ENCODE measurements at regions not wholly inside any gene's neighbourhood (a gene's known extent, or its start where the extent isn't known, plus 50 kb on each side); places are given as distances from the start of the nearest gene placed in this dataset.

GRCh38 chr13:111415246-111415645 lies 94.8 kb downstream of the TEX29 start:
- TF ChIP-seq CTCF (IDR thresholded peaks at IDR 0.05) (no peak), POLR2A (IDR thresholded peaks at IDR 0.05) (no peak)

All from uterus (tissue), 2 donors.